T-helper 9 cell (primary cell): ENCODE measurements at regions not wholly inside any gene's neighbourhood (a gene's known extent, or its start where the extent isn't known, plus 50 kb on each side); places are given as distances from the start of the nearest gene placed in this dataset.
A peak's percentile ranks its signal among the peaks of the same experiment; 100 is the strongest.
"Not testable (repeated sequence)": the region's sequence is repeated elsewhere in the genome, so short reads cannot be mapped to it uniquely, and the experiment has no call there.

Source experiments
- DNase-seq: peaks from one replicate; pipeline ENCODE4 v3.0.0-alpha.2; 2020

GRCh38 chr6:13874191-13874549 lies 50.6 kb upstream of the RNF182 start:
- no peak for DNase-seq

GRCh38 chr6:13873288-13874190 lies 51.2 kb upstream of the RNF182 start:
- DNase-seq, result peak; percentile 61

GRCh38 chr6:13872681-13873080 lies 52.1 kb upstream of the RNF182 start:
- no peak for DNase-seq

GRCh38 chr6:13872006-13872405 lies 52.7 kb upstream of the RNF182 start:
- DNase-seq, result not testable (repeated sequence)

- no peak for DNase-seq
Measured at GRCh38 chr6:13870214-13870830, 54.4 kb upstream of the RNF182 start.

- no peak for DNase-seq
Measured at GRCh38 chr6:13868236-13868635, 53.9 kb upstream of the MCUR1 start.

GRCh38 chr6:13866301-13866700 lies 51.9 kb upstream of the MCUR1 start:
- DNase-seq, result no peak

GRCh38 chr6:13865141-13865540 lies 50.8 kb upstream of the MCUR1 start:
- DNase-seq, result no peak

- not testable (repeated sequence) for DNase-seq
Measured at GRCh38 chr6:13864669-13865068, 50.3 kb upstream of the MCUR1 start.
